DOHH2 (cell line): ENCODE measurements at regions not wholly inside any gene's neighbourhood (a gene's known extent, or its start where the extent isn't known, plus 50 kb on each side); places are given as distances from the start of the nearest gene placed in this dataset.

Experiments
- H3F3A ChIP-seq: fragments of 200-600 bp; sonication (generic), shearing (Covaris generic); 2 replicates; pipeline ENCODE4 v1.6.0; 2016; ENCODE audit warnings: antibody characterized with exemption, mild to moderate bottlenecking; ENCODE audit not compliant: control insufficient read depth, insufficient read depth
- H3K27ac ChIP-seq: fragments of 200-600 bp; sonication (generic); 2 replicates; pipeline ENCODE4 v1.5.1; 2014; ENCODE audit warnings: low read depth, mild to moderate bottlenecking, low read length, moderate library complexity
- H3K27me3 ChIP-seq: fragments of 200-600 bp; sonication (generic); 2 replicates; pipeline ENCODE4 v1.6.1; 2014; ENCODE audit warnings: mild to moderate bottlenecking, low read length, mixed read lengths; ENCODE audit not compliant: control insufficient read depth
- H3K36me3 ChIP-seq: fragments of 200-600 bp; sonication (generic); 2 replicates; pipeline ENCODE4 v1.6.1; 2014; ENCODE audit warnings: mild to moderate bottlenecking, low read length, moderate library complexity, mixed read lengths; ENCODE audit not compliant: control insufficient read depth
- H3K4me1 ChIP-seq: fragments of 200-600 bp; sonication (generic); 2 replicates; pipeline ENCODE4 v1.6.1; 2014; ENCODE audit warnings: mild to moderate bottlenecking, low read length, mixed read lengths; ENCODE audit not compliant: control insufficient read depth
- H3K4me2 ChIP-seq: fragments of 200-600 bp; sonication (generic); 2 replicates; pipeline ENCODE4 v1.6.0; 2014; ENCODE audit warnings: mild to moderate bottlenecking, low read length, moderate library complexity
- H3K4me3 ChIP-seq: fragments of 200-600 bp; sonication (generic); 2 replicates; pipeline ENCODE4 v1.5.1; 2014; ENCODE audit warnings: mild to moderate bottlenecking, low read length, mixed read lengths
- H3K79me2 ChIP-seq: fragments of 200-600 bp; sonication (generic); 2 replicates; pipeline ENCODE4 v1.6.1; 2014; ENCODE audit warnings: mild to moderate bottlenecking, low read length, mixed read lengths; ENCODE audit not compliant: control insufficient read depth
- H3K9me2 ChIP-seq: fragments of 200-600 bp; sonication (generic); replicated peaks from 2 replicates; pipeline ENCODE4 v1.6.1; 2014; ENCODE audit warnings: mild to moderate bottlenecking, low read length, mixed read lengths; ENCODE audit not compliant: control insufficient read depth
- H3K9me3 ChIP-seq: fragments of 200-600 bp; sonication (generic); 2 replicates; pipeline ENCODE4 v1.6.1; 2014; ENCODE audit warnings: antibody characterized with exemption, low read length, mixed read lengths; ENCODE audit not compliant: control insufficient read depth, insufficient read depth
- H4K20me1 ChIP-seq: fragments of 200-600 bp; sonication (generic); 2 replicates; pipeline ENCODE4 v1.6.0; 2014; ENCODE audit warnings: low read depth, mild to moderate bottlenecking, antibody characterized with exemption, low read length, moderate library complexity; ENCODE audit not compliant: control insufficient read depth, insufficient read depth
- CTCF ChIP-seq: fragments of 200-600 bp; sonication (generic); IDR thresholded peaks from one replicate; pipeline ENCODE4 v1.5.1; 2014; ENCODE audit warnings: antibody characterized with exemption, mild to moderate bottlenecking, low read depth, low read length; ENCODE audit not compliant: poor library complexity, severe bottlenecking
- EZH2phosphoT487 ChIP-seq: fragments of 200-600 bp; sonication (generic); IDR thresholded peaks from 2 replicates; pipeline ENCODE4 v1.6.1; 2017; ENCODE audit warnings: borderline replicate concordance, mild to moderate bottlenecking, antibody characterized with exemption, low read length, moderate library complexity, mixed read lengths

GRCh38 chr7:124263232-124263827, 230.5 kb upstream of the TMEM229A start:
- H3K4me1 ChIP-seq, result no peaks in the 10 kb centered on the region
- H3K9me3 ChIP-seq, result no peaks in the 10 kb centered on the region
- no peaks in the 10 kb centered on the region for H3F3A ChIP-seq
- no peak overlapping the region for H3K4me3 ChIP-seq
- H3K27me3 ChIP-seq, result no peaks in the 10 kb centered on the region
- H4K20me1 ChIP-seq, result no peaks in the 10 kb centered on the region
- H3K9me2 ChIP-seq, result no peaks in the 10 kb centered on the region
- no peak overlapping the region for H3K27ac ChIP-seq
- no peaks in the 10 kb centered on the region for H3K79me2 ChIP-seq
- no peak overlapping the region for H3K4me2 ChIP-seq
- TF ChIP-seq EZH2phosphoT487, result no peak
- no peak for TF ChIP-seq CTCF
- no peaks in the 10 kb centered on the region for H3K36me3 ChIP-seq

GRCh38 chr7:124261710-124262109, 228.8 kb upstream of the TMEM229A start:
- Histone ChIP-seq H3K36me3 (no peaks in the 10 kb centered on the region), H3K27ac (no peak overlapping the region), H3K4me3 (no peak overlapping the region), H3K4me1 (no peaks in the 10 kb centered on the region), H3K27me3 (no peaks in the 10 kb centered on the region), H3K9me2 (no peaks in the 10 kb centered on the region), H3K9me3 (no peaks in the 10 kb centered on the region), H3F3A (no peaks in the 10 kb centered on the region), H3K4me2 (no peak overlapping the region), H4K20me1 (no peaks in the 10 kb centered on the region), H3K79me2 (no peaks in the 10 kb centered on the region)
- TF ChIP-seq EZH2phosphoT487, result no peak
- no peak for TF ChIP-seq CTCF

GRCh38 chr7:124257638-124258308, 224.9 kb upstream of the TMEM229A start:
- Histone ChIP-seq H3K4me1 (no peaks in the 10 kb centered on the region), H3K27me3 (no peaks in the 10 kb centered on the region)

More at GRCh38 chr7:124257638-124258308, 224.9 kb upstream of the TMEM229A start:
- TF ChIP-seq EZH2phosphoT487, result no peak
- no peak for TF ChIP-seq CTCF
- Histone ChIP-seq H3K4me2 (no peak overlapping the region), H3K4me3 (no peak overlapping the region), H3K9me3 (0 out of 2 replicates have a peak, but pooled peaks cover 2% of the 10 kb centered on the region), H3K27ac (no peak overlapping the region), H3K36me3 (no peaks in the 10 kb centered on the region), H3K79me2 (no peaks in the 10 kb centered on the region), H3K9me2 (no peaks in the 10 kb centered on the region), H4K20me1 (no peaks in the 10 kb centered on the region), H3F3A (no peaks in the 10 kb centered on the region)
